ENCODE measurements at regions not wholly inside any gene's neighbourhood (a gene's known extent, or its start where the extent isn't known, plus 50 kb on each side); places are given as distances from the start of the nearest gene placed in this dataset.

DNA sequence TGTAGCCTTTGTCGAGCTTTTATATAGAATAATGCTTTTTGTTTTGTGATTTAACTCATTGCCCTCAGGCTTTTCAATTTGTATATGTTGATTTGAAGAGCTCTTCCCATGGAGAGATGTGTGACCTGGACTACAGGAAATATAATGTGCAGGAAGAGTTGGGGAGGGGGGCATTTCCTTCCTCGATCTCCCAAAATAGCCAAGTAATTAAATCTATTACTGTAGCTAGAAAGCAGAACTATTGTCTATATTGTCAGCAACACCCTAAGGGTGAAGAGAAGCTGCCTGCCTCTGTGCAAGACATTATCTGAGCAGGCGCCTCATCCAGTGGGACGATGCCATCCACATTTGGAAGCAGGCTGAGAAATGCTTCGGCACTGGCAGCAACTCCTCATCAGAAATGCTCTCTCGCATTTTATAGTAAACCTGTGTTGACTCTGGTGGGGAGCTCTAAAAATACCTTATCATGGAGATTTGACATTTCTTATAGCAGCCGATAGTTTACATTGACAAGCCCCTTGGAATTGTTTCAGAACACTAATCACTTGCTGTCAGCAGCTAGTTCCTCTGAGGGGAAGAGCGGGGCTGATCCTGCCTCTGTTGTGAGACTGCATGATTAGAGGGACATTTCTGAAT lies 392.5 kb upstream of the RGS6 start:
- TF ChIP-seq, protein P1, sequence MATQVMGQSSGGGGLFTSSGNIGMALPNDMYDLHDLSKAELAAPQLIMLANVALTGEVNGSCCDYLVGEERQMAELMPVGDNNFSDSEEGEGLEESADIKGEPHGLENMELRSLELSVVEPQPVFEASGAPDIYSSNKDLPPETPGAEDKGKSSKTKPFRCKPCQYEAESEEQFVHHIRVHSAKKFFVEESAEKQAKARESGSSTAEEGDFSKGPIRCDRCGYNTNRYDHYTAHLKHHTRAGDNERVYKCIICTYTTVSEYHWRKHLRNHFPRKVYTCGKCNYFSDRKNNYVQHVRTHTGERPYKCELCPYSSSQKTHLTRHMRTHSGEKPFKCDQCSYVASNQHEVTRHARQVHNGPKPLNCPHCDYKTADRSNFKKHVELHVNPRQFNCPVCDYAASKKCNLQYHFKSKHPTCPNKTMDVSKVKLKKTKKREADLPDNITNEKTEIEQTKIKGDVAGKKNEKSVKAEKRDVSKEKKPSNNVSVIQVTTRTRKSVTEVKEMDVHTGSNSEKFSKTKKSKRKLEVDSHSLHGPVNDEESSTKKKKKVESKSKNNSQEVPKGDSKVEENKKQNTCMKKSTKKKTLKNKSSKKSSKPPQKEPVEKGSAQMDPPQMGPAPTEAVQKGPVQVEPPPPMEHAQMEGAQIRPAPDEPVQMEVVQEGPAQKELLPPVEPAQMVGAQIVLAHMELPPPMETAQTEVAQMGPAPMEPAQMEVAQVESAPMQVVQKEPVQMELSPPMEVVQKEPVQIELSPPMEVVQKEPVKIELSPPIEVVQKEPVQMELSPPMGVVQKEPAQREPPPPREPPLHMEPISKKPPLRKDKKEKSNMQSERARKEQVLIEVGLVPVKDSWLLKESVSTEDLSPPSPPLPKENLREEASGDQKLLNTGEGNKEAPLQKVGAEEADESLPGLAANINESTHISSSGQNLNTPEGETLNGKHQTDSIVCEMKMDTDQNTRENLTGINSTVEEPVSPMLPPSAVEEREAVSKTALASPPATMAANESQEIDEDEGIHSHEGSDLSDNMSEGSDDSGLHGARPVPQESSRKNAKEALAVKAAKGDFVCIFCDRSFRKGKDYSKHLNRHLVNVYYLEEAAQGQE (IDR thresholded peaks at IDR 0.05; ENCODE audit: insufficient read depth in 1 of 2, low read depth in 2 of 2, low read length in 2 of 2): no peak
- TF ChIP-seq FOXP2 (optimal IDR thresholded peaks at IDR 0.05; ENCODE audit: borderline replicate concordance, extremely low read depth, extremely low read length, insufficient read depth) (no peak), POLR2AphosphoS5 (IDR thresholded peaks at IDR 0.05; ENCODE audit: low read depth, low read length) (no peak), SIN3A (IDR thresholded peaks at IDR 0.05; ENCODE audit: borderline replicate concordance, insufficient read depth, low read length) (no peak), TAF1 (IDR thresholded peaks at IDR 0.05; ENCODE audit: borderline replicate concordance, insufficient read depth, low read length) (no peak)

DNA sequence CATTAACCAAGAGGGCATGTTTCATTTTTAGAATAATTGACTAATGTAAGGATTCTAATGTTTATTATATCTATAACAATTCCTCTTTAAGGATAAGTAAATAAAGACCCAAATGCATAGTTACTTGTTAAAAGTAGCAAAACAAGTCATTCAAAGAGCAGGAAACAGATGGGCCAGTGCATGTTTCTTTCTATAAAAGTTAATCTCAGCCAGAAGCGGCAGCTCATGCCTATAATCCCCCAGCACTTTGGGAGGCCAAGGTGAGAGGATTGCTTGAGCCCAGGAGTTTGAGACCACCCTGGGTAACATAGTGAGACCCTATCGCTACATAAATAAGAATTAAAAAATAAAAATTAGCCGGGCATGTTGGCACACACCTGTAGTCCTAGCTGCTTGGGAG lies 391.0 kb upstream of the RGS6 start:
- TF ChIP-seq TAF1 (IDR thresholded peaks at IDR 0.05; ENCODE audit: borderline replicate concordance, insufficient read depth, low read length) (no peak), SIN3A (IDR thresholded peaks at IDR 0.05; ENCODE audit: borderline replicate concordance, insufficient read depth, low read length) (no peak), FOXP2 (optimal IDR thresholded peaks at IDR 0.05; ENCODE audit: borderline replicate concordance, extremely low read depth, extremely low read length, insufficient read depth) (no peak), POLR2AphosphoS5 (IDR thresholded peaks at IDR 0.05; ENCODE audit: low read depth, low read length) (no peak)
- TF ChIP-seq, protein P1 (IDR thresholded peaks at IDR 0.05; ENCODE audit: insufficient read depth in 1 of 2, low read depth in 2 of 2, low read length in 2 of 2): no peak

GRCh38 chr14:71541973-71542690 lies 390.1 kb upstream of the RGS6 start:
- TF ChIP-seq TAF1 (IDR thresholded peaks at IDR 0.05; ENCODE audit: borderline replicate concordance, insufficient read depth, low read length) (no peak), FOXP2 (optimal IDR thresholded peaks at IDR 0.05; ENCODE audit: borderline replicate concordance, extremely low read depth, extremely low read length, insufficient read depth) (no peak), SIN3A (IDR thresholded peaks at IDR 0.05; ENCODE audit: borderline replicate concordance, insufficient read depth, low read length) (no peak), POLR2AphosphoS5 (IDR thresholded peaks at IDR 0.05; ENCODE audit: low read depth, low read length) (no peak)
- TF ChIP-seq, protein P1 (IDR thresholded peaks at IDR 0.05; ENCODE audit: insufficient read depth in 1 of 2, low read depth in 2 of 2, low read length in 2 of 2): no peak

DNA sequence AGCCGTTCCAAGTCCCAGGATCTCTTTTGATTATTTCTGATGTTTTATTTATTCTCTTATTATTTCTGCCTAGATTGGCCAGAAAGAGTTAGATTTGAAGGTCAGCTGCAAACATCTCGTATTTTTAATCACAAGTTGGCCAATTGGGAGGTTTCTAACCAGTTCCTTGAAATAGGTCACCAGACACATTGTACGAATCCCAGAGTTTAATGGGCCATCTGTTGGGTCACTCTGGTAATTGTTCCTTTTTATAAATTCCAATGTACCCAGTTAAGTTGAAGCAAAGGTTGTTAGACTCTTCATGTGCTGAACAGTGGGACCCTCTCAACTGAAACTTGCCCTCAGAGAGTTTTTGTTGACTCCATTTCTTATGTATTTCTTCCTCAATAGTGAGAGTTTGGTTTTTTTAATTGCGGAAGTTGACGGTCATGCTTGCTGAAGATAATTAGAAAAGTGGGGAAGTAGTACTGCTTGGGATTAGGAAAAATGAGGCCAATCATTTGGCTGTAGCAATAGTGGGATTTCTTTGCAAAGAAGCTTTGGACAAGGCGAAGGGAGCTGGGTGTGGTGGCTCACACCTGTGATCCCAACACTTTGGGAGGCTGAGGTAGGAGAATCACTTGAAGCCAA lies 382.7 kb upstream of the RGS6 start:
- TF ChIP-seq, protein P1 (IDR thresholded peaks at IDR 0.05; ENCODE audit: insufficient read depth in 1 of 2, low read depth in 2 of 2, low read length in 2 of 2): no peak
- TF ChIP-seq FOXP2 (optimal IDR thresholded peaks at IDR 0.05; ENCODE audit: borderline replicate concordance, extremely low read depth, extremely low read length, insufficient read depth) (no peak), TAF1 (IDR thresholded peaks at IDR 0.05; ENCODE audit: borderline replicate concordance, insufficient read depth, low read length) (no peak), POLR2AphosphoS5 (IDR thresholded peaks at IDR 0.05; ENCODE audit: low read depth, low read length) (no peak), SIN3A (IDR thresholded peaks at IDR 0.05; ENCODE audit: borderline replicate concordance, insufficient read depth, low read length) (no peak)
